Activated T-cell treated with anti-CD3 and anti-CD28 coated beads, Interleukin-2, amount 50 U/mL, for 72 hours (primary cell): ENCODE measurements at regions not wholly inside any gene's neighbourhood (a gene's known extent, or its start where the extent isn't known, plus 50 kb on each side); places are given as distances from the start of the nearest gene placed in this dataset.

Experiments used
- ATAC-seq, 2 donors: fragments of 150-1000 bp; cut with Tn5 transposase; replicated peaks in 1 of 2; 2 replicates each; pipeline ENCODE4 v1.10.0; 2021; ENCODE audit warnings: moderate library complexity in 2 of 2, mild to moderate bottlenecking in 1 of 2
- DNase-seq, 2 donors: peaks; one replicate each; pipeline ENCODE4 v3.0.0; 2021 to 2022; ENCODE audit warnings: mixed read lengths in 1 of 2
- H3K27ac Mint-ChIP-seq: one replicate; pipeline ENCODE4 v1.8.0; 2022; ENCODE audit warnings: mild to moderate bottlenecking, moderate library complexity, mixed read lengths
- H3K27me3 Mint-ChIP-seq: one replicate; pipeline ENCODE4 v1.8.0; 2022; ENCODE audit warnings: low read depth, mixed read lengths
- H3K36me3 Mint-ChIP-seq, 2 donors: one replicate each; pipeline ENCODE4 v1.8.0; 2022; ENCODE audit warnings: mixed read lengths in 2 of 2, mild to moderate bottlenecking in 1 of 2; ENCODE audit not compliant: insufficient read depth in 2 of 2
- H3K4me1 Mint-ChIP-seq: one replicate; pipeline ENCODE4 v1.8.0; 2022; ENCODE audit warnings: low read depth, mixed read lengths
- H3K4me3 Mint-ChIP-seq, 2 donors: one replicate each; pipeline ENCODE4 v1.8.0; 2022; ENCODE audit warnings: mild to moderate bottlenecking in 2 of 2, mixed read lengths in 2 of 2, moderate library complexity in 2 of 2
- H3K9me3 Mint-ChIP-seq, 2 donors: one replicate each; pipeline ENCODE4 v1.8.0; 2022; ENCODE audit warnings: mixed read lengths in 2 of 2

GRCh38 chr4:178450614-178451013 is 1008.4 kb upstream of the AGA start:
- Mint-ChIP-seq H3K9me3 (peaks cover 2 to 3% of the 10 kb centered on the region in 2 donors), H3K36me3 (peaks cover 0 to 2% of the 10 kb centered on the region in 2 donors), H3K4me1 (no peaks in the 10 kb centered on the region), H3K27ac (no peak overlapping the region), H3K27me3 (no peaks in the 10 kb centered on the region), H3K4me3 (no peak overlapping the region)
- no peak for DNase-seq
- ATAC-seq: no peak

- no peaks in the 10 kb centered on the region for H3K27me3 Mint-ChIP-seq
- H3K9me3 Mint-ChIP-seq: peaks cover 3% of the 10 kb centered on the region in 2 donors
- H3K4me1 Mint-ChIP-seq: no peaks in the 10 kb centered on the region
- DNase-seq (no peak), ATAC-seq (no peak)
- H3K27ac Mint-ChIP-seq: no peak overlapping the region
- peaks cover 0 to 2% of the 10 kb centered on the region in 2 donors for H3K36me3 Mint-ChIP-seq
- H3K4me3 Mint-ChIP-seq: no peak overlapping the region
Observed at GRCh38 chr4:178453057-178453456, 1010.8 kb upstream of the AGA start.

GRCh38 chr4:178457286-178457685 is 1015.0 kb upstream of the AGA start:
- peaks cover 2 to 4% of the 10 kb centered on the region in 2 donors for H3K9me3 Mint-ChIP-seq
- no peak for DNase-seq
- H3K4me3 Mint-ChIP-seq: no peak overlapping the region
- H3K36me3 Mint-ChIP-seq: no peaks in the 10 kb centered on the region
- H3K4me1 Mint-ChIP-seq: no peaks in the 10 kb centered on the region
- no peak overlapping the region for H3K27ac Mint-ChIP-seq
- H3K27me3 Mint-ChIP-seq: no peaks in the 10 kb centered on the region
- ATAC-seq: no peak

- Mint-ChIP-seq H3K27ac (no peak overlapping the region), H3K36me3 (no peaks in the 10 kb centered on the region), H3K4me3 (no peak overlapping the region), H3K4me1 (no peaks in the 10 kb centered on the region), H3K27me3 (no peaks in the 10 kb centered on the region), H3K9me3 (peaks cover 2 to 4% of the 10 kb centered on the region in 2 donors)
- DNase-seq: no peak
- ATAC-seq: no peak
Observed at GRCh38 chr4:178462710-178463109, 1020.5 kb upstream of the AGA start.

- Mint-ChIP-seq H3K9me3 (peaks cover 0 to 4% of the 10 kb centered on the region in 2 donors), H3K27me3 (no peaks in the 10 kb centered on the region), H3K4me3 (no peak overlapping the region), H3K36me3 (no peaks in the 10 kb centered on the region), H3K27ac (no peak overlapping the region), H3K4me1 (no peaks in the 10 kb centered on the region)
- no peak for ATAC-seq
- no peak for DNase-seq
Observed at GRCh38 chr4:178463747-178464146, 1021.5 kb upstream of the AGA start.

GRCh38 chr4:178470996-178471784 is 1029.0 kb upstream of the AGA start:
- Mint-ChIP-seq H3K4me1 (no peaks in the 10 kb centered on the region), H3K27me3 (no peaks in the 10 kb centered on the region), H3K4me3 (no peak overlapping the region), H3K9me3 (peaks cover 3 to 5% of the 10 kb centered on the region in 2 donors), H3K27ac (no peak overlapping the region), H3K36me3 (no peaks in the 10 kb centered on the region)
- DNase-seq: no peak
- ATAC-seq: no peak

GRCh38 chr4:178471994-178472393 is 1029.8 kb upstream of the AGA start:
- no peaks in the 10 kb centered on the region for H3K36me3 Mint-ChIP-seq
- H3K27me3 Mint-ChIP-seq: no peaks in the 10 kb centered on the region
- no peak overlapping the region for H3K27ac Mint-ChIP-seq
- no peak overlapping the region for H3K4me3 Mint-ChIP-seq
- DNase-seq: no peak
- peaks cover 3 to 5% of the 10 kb centered on the region in 2 donors for H3K9me3 Mint-ChIP-seq
- no peaks in the 10 kb centered on the region for H3K4me1 Mint-ChIP-seq
- ATAC-seq: no peak

- no peaks in the 10 kb centered on the region for H3K27me3 Mint-ChIP-seq
- H3K9me3 Mint-ChIP-seq: peaks cover 3 to 5% of the 10 kb centered on the region in 2 donors
- DNase-seq (no peak), ATAC-seq (no peak)
- no peak overlapping the region for H3K4me3 Mint-ChIP-seq
- H3K27ac Mint-ChIP-seq: no peak overlapping the region
- H3K36me3 Mint-ChIP-seq: no peaks in the 10 kb centered on the region
- H3K4me1 Mint-ChIP-seq: no peaks in the 10 kb centered on the region
Observed at GRCh38 chr4:178480105-178480504, 1037.9 kb upstream of the AGA start.

GRCh38 chr4:178480881-178481280 is 1038.6 kb upstream of the AGA start:
- Mint-ChIP-seq H3K27me3 (no peaks in the 10 kb centered on the region), H3K4me3 (no peak overlapping the region), H3K27ac (no peak overlapping the region), H3K9me3 (peaks cover 0 to 2% of the 10 kb centered on the region in 2 donors), H3K4me1 (no peaks in the 10 kb centered on the region), H3K36me3 (no peaks in the 10 kb centered on the region)
- DNase-seq (no peak), ATAC-seq (no peak)

- Mint-ChIP-seq H3K4me1 (no peaks in the 10 kb centered on the region), H3K27me3 (no peaks in the 10 kb centered on the region), H3K27ac (no peak overlapping the region), H3K9me3 (peaks cover 0 to 2% of the 10 kb centered on the region in 2 donors), H3K4me3 (no peak overlapping the region), H3K36me3 (no peaks in the 10 kb centered on the region)
- ATAC-seq (no peak), DNase-seq (no peak)
Observed at GRCh38 chr4:178481564-178481963, 1039.3 kb upstream of the AGA start.

- Mint-ChIP-seq H3K36me3 (peaks cover 0 to 2% of the 10 kb centered on the region in 2 donors), H3K9me3 (peaks cover 3 to 4% of the 10 kb centered on the region in 2 donors)
- ATAC-seq: no peak
Observed at GRCh38 chr4:178523038-178523437, 1080.8 kb upstream of the AGA start.

GRCh38 chr4:178535939-178536579 is 1093.8 kb upstream of the AGA start:
- H3K27me3 Mint-ChIP-seq: no peaks in the 10 kb centered on the region
- no peak for DNase-seq
- H3K4me3 Mint-ChIP-seq: no peak overlapping the region
- no peaks in the 10 kb centered on the region for H3K4me1 Mint-ChIP-seq
- peaks cover 8 to 10% of the 10 kb centered on the region in 2 donors for H3K9me3 Mint-ChIP-seq
- no peaks in the 10 kb centered on the region for H3K36me3 Mint-ChIP-seq
- no peak for ATAC-seq
- no peak overlapping the region for H3K27ac Mint-ChIP-seq

More at GRCh38 chr4:178523038-178523437, 1080.8 kb upstream of the AGA start:
- no peak overlapping the region for H3K4me3 Mint-ChIP-seq
- DNase-seq: no peak
- no peaks in the 10 kb centered on the region for H3K27me3 Mint-ChIP-seq
- no peaks in the 10 kb centered on the region for H3K4me1 Mint-ChIP-seq
- H3K27ac Mint-ChIP-seq: no peak overlapping the region

GRCh38 chr4:178553201-178553600 is 1111.0 kb upstream of the AGA start:
- no peaks in the 10 kb centered on the region for H3K4me1 Mint-ChIP-seq
- no peak for DNase-seq
- ATAC-seq: no peak
- H3K4me3 Mint-ChIP-seq: no peak overlapping the region
- H3K36me3 Mint-ChIP-seq: no peaks in the 10 kb centered on the region
- H3K27ac Mint-ChIP-seq: no peak overlapping the region
- no peaks in the 10 kb centered on the region for H3K27me3 Mint-ChIP-seq
- H3K9me3 Mint-ChIP-seq: peaks cover 2 to 6% of the 10 kb centered on the region in 2 donors
